ENCODE measurements at regions not wholly inside any gene's neighbourhood (a gene's known extent, or its start where the extent isn't known, plus 50 kb on each side); places are given as distances from the start of the nearest gene placed in this dataset.
"Not testable (repeated sequence)": the region's sequence is repeated elsewhere in the genome, so short reads cannot be mapped to it uniquely, and the experiment has no call there.

- H3K4me3 ChIP-seq (ENCODE audit: low read depth in 1 of 3, low read length in 3 of 3); H3K36me3 ChIP-seq (ENCODE audit: control insufficient read depth in 4 of 4, insufficient read depth in 3 of 4, low read depth in 1 of 4, low read length in 3 of 4); DNase-seq (ENCODE audit: low spot score); H3K4me1 ChIP-seq (ENCODE audit: control insufficient read depth in 4 of 4, insufficient read depth in 4 of 4, low read length in 3 of 4); H3K27me3 ChIP-seq (ENCODE audit: control insufficient read depth in 4 of 4, insufficient read depth in 4 of 4, low read length in 3 of 4); H3K27ac ChIP-seq (ENCODE audit: low read depth in 1 of 2, low read length in 2 of 2); H3K9ac ChIP-seq (ENCODE audit: low read depth in 1 of 2, low read length in 2 of 2); H3K9me3 ChIP-seq (ENCODE audit: control insufficient read depth in 4 of 4, low read length in 3 of 4): not testable (repeated sequence)
These were observed 167.6 kb upstream of the TMEM106B start for GRCh38 chr7:12043457-12043856.

- WGBS: 91% methylated on average over 2 of the region's 2 CpGs
- peaks cover 0 to 11% (median 6%) of the 10 kb centered on the region in 4 donors for H3K9me3 ChIP-seq (ENCODE audit: control insufficient read depth in 4 of 4, low read length in 3 of 4)
- DNase-seq (ENCODE audit: low spot score): no peak
- H3K4me1 ChIP-seq (ENCODE audit: control insufficient read depth in 4 of 4, insufficient read depth in 4 of 4, low read length in 3 of 4): no peaks in the 10 kb centered on the region
- H3K27ac ChIP-seq (ENCODE audit: low read depth in 1 of 2, low read length in 2 of 2): no peak overlapping the region
- no peak overlapping the region for H3K4me3 ChIP-seq (ENCODE audit: low read depth in 1 of 3, low read length in 3 of 3)
- no peaks in the 10 kb centered on the region for H3K36me3 ChIP-seq (ENCODE audit: control insufficient read depth in 4 of 4, insufficient read depth in 3 of 4, low read depth in 1 of 4, low read length in 3 of 4)
- TF ChIP-seq NR2F2 (IDR thresholded peaks at IDR 0.05): no peak
- TF ChIP-seq TAF1 (conservative IDR thresholded peaks at IDR 0.05): no peak
- TF ChIP-seq EGR1 (IDR thresholded peaks at IDR 0.05; ENCODE audit: low read depth in 2 of 2): no peak
- no peak for TF ChIP-seq SP1 (IDR thresholded peaks at IDR 0.05)
- no peak for TF ChIP-seq RAD21 (IDR thresholded peaks at IDR 0.05)
- no peak for TF ChIP-seq HNF4G (IDR thresholded peaks at IDR 0.05)
- TF ChIP-seq, protein P1, sequence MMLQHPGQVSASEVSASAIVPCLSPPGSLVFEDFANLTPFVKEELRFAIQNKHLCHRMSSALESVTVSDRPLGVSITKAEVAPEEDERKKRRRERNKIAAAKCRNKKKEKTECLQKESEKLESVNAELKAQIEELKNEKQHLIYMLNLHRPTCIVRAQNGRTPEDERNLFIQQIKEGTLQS (IDR thresholded peaks at IDR 0.05): no peak
- TF ChIP-seq JUND (IDR thresholded peaks at IDR 0.05): no peak
- H3K9ac ChIP-seq (ENCODE audit: low read depth in 1 of 2, low read length in 2 of 2): no peak overlapping the region
- H3K27me3 ChIP-seq (ENCODE audit: control insufficient read depth in 4 of 4, insufficient read depth in 4 of 4, low read length in 3 of 4): no peaks in the 10 kb centered on the region
These were observed 158.9 kb upstream of the TMEM106B start for GRCh38 chr7:12052211-12052610.

DNA sequence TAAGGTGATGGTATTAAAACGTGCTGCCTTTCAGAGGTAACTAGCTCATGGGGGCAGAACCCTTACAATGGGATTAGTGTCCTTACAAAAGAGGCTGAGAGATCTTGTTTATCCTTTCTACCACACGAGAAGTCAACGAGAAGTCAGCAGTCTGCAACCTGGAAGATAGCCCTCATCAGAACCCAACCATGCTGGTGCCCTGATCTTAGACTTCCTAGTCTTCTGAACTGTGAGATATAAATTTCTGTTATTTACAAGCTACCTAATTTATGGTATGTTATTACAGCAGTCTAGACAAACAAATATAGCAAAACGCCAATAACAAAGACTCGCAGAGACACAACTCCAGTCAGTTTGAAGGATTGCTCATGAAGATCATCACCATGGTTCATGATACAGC is 157.5 kb upstream of the TMEM106B start:
- Histone ChIP-seq H3K36me3 (ENCODE audit: control insufficient read depth in 4 of 4, insufficient read depth in 3 of 4, low read depth in 1 of 4, low read length in 3 of 4) (no peaks in the 10 kb centered on the region), H3K4me3 (ENCODE audit: low read depth in 1 of 3, low read length in 3 of 3) (no peak overlapping the region), H3K9ac (ENCODE audit: low read depth in 1 of 2, low read length in 2 of 2) (no peak overlapping the region), H3K4me1 (ENCODE audit: control insufficient read depth in 4 of 4, insufficient read depth in 4 of 4, low read length in 3 of 4) (no peaks in the 10 kb centered on the region), H3K27me3 (ENCODE audit: control insufficient read depth in 4 of 4, insufficient read depth in 4 of 4, low read length in 3 of 4) (no peaks in the 10 kb centered on the region), H3K27ac (ENCODE audit: low read depth in 1 of 2, low read length in 2 of 2) (no peak overlapping the region), H3K9me3 (ENCODE audit: control insufficient read depth in 4 of 4, low read length in 3 of 4) (peaks cover 0 to 15% (median 6%) of the 10 kb centered on the region in 4 donors)
- 43% methylated on average over 5 of the region's 5 CpGs for WGBS
- no peak for TF ChIP-seq FOXA2 (IDR thresholded peaks at IDR 0.05)
- TF ChIP-seq HNF4G (IDR thresholded peaks at IDR 0.05): no peak
- no peak for TF ChIP-seq YY1 (IDR thresholded peaks at IDR 0.05)
- no peak for DNase-seq (ENCODE audit: low spot score)

- Histone ChIP-seq H3K9ac (ENCODE audit: low read depth in 1 of 2, low read length in 2 of 2) (no peak overlapping the region), H3K27me3 (ENCODE audit: control insufficient read depth in 4 of 4, insufficient read depth in 4 of 4, low read length in 3 of 4) (no peaks in the 10 kb centered on the region), H3K4me1 (ENCODE audit: control insufficient read depth in 4 of 4, insufficient read depth in 4 of 4, low read length in 3 of 4) (no peaks in the 10 kb centered on the region), H3K4me3 (ENCODE audit: low read depth in 1 of 3, low read length in 3 of 3) (no peak overlapping the region), H3K36me3 (ENCODE audit: control insufficient read depth in 4 of 4, insufficient read depth in 3 of 4, low read depth in 1 of 4, low read length in 3 of 4) (no peaks in the 10 kb centered on the region), H3K27ac (ENCODE audit: low read depth in 1 of 2, low read length in 2 of 2) (no peak overlapping the region), H3K9me3 (ENCODE audit: control insufficient read depth in 4 of 4, low read length in 3 of 4) (peaks cover 0 to 15% (median 6%) of the 10 kb centered on the region in 4 donors)
- no peak for DNase-seq (ENCODE audit: low spot score)
- TF ChIP-seq EGR1 (IDR thresholded peaks at IDR 0.05; ENCODE audit: low read depth in 2 of 2): no peak
- TF ChIP-seq SP1 (IDR thresholded peaks at IDR 0.05): no peak
- no peak for TF ChIP-seq GABPA (IDR thresholded peaks at IDR 0.05 in 1 of 2, conservative IDR thresholded peaks at IDR 0.05 in 1 of 2)
- no peak for TF ChIP-seq HNF4A (conservative IDR thresholded peaks at IDR 0.05)
- no peak for TF ChIP-seq MAX (IDR thresholded peaks at IDR 0.05)
- TF ChIP-seq RAD21 (IDR thresholded peaks at IDR 0.05): no peak
- no peak for TF ChIP-seq YY1 (IDR thresholded peaks at IDR 0.05)
- TF ChIP-seq FOXA2 (IDR thresholded peaks at IDR 0.05): no peak
- no peak for TF ChIP-seq NR2F2 (IDR thresholded peaks at IDR 0.05)
- TF ChIP-seq, protein P1 (IDR thresholded peaks at IDR 0.05): no peak
- TF ChIP-seq RXRA (IDR thresholded peaks at IDR 0.05): no peak
- no peak for TF ChIP-seq REST (IDR thresholded peaks at IDR 0.05)
- TF ChIP-seq FOXA1 (IDR thresholded peaks at IDR 0.05): no peak
- TF ChIP-seq CTCF (IDR thresholded peaks at IDR 0.05; ENCODE audit: low read depth, low read length, missing input control): no peak
These were observed 156.3 kb upstream of the TMEM106B start for GRCh38 chr7:12054830-12055229.

All from liver (tissue), 8 donors.